SK-N-SH (cell line): ENCODE measurements at regions not wholly inside any gene's neighbourhood (a gene's known extent, or its start where the extent isn't known, plus 50 kb on each side); places are given as distances from the start of the nearest gene placed in this dataset.

Experiments used
- CTCF ChIP-seq: fragments of 200-600 bp; sonication (generic); IDR thresholded peaks from 2 replicates; pipeline ENCODE4 v1.6.1; 2017; ENCODE audit warnings: antibody characterized with exemption, mild to moderate bottlenecking, moderate library complexity
- FOXJ3 ChIP-seq: sonication (generic); formaldehyde crosslinking; IDR thresholded peaks from 2 replicates; pipeline ENCODE4 v1.5.1; 2020; ENCODE audit warnings: mild to moderate bottlenecking, missing genetic modification reagents
- FOXM1 ChIP-seq: IDR thresholded peaks from 2 replicates; pipeline ENCODE4 v1.4.0; 2012; ENCODE audit warnings: low read depth, mild to moderate bottlenecking
- GATA2 ChIP-seq: sonication (generic); formaldehyde crosslinking; IDR thresholded peaks from 2 replicates; pipeline ENCODE4 v1.5.0; 2020; ENCODE audit warnings: mild to moderate bottlenecking, missing genetic modification reagents
- NRF1 ChIP-seq: IDR thresholded peaks from 2 replicates; pipeline ENCODE4 v1.6.1; 2012; ENCODE audit warnings: low read depth, mild to moderate bottlenecking, low read length
- POLR2AphosphoS5 ChIP-seq: IDR thresholded peaks from 2 replicates; pipeline ENCODE4 v1.6.1; 2012; ENCODE audit warnings: low read depth, low read length
- RCOR1 ChIP-seq: fragments of 150-350 bp; IDR thresholded peaks from 2 replicates; pipeline ENCODE4 v1.6.1; 2017; ENCODE audit warnings: antibody characterized with exemption, low read length
- RFX5 ChIP-seq: IDR thresholded peaks from 2 replicates; pipeline ENCODE4 v1.6.1; 2012; ENCODE audit warnings: mild to moderate bottlenecking, improper control_type of control experiment, low read length
- RXRA ChIP-seq: IDR thresholded peaks from 2 replicates; pipeline ENCODE4 v1.4.0; 2012; ENCODE audit warnings: low read depth, mild to moderate bottlenecking, borderline replicate concordance
- SMC3 ChIP-seq: IDR thresholded peaks from 2 replicates; pipeline ENCODE4 v1.6.1; 2012; ENCODE audit warnings: low read depth, low read length, improper control_type of control experiment

GRCh38 chr4:26213317-26213716, 107.5 kb upstream of the RBPJ start:
- TF ChIP-seq CTCF (no peak), POLR2AphosphoS5 (no peak), FOXM1 (no peak), GATA2 (CRISPR knock-in tag) (no peak), SMC3 (no peak), FOXJ3 (no peak), RXRA (no peak), RCOR1 (no peak), NRF1 (no peak), RFX5 (no peak)
